GM21360 (cell line): ENCODE measurements at regions not wholly inside any gene's neighbourhood (a gene's known extent, or its start where the extent isn't known, plus 50 kb on each side); places are given as distances from the start of the nearest gene placed in this dataset.
A peak's percentile ranks its signal among the peaks of the same experiment; 100 is the strongest.
"Not testable (repeated sequence)": the region's sequence is repeated elsewhere in the genome, so short reads cannot be mapped to it uniquely, and the experiment has no call there.

Experiments used
- ATAC-seq: cut with Tn5 transposase; IDR thresholded peaks from one replicate; pipeline ENCODE4 v1.9.1; 2021; ENCODE audit warnings: mild to moderate bottlenecking, moderate library complexity; ENCODE audit not compliant: unreplicated experiment

DNA sequence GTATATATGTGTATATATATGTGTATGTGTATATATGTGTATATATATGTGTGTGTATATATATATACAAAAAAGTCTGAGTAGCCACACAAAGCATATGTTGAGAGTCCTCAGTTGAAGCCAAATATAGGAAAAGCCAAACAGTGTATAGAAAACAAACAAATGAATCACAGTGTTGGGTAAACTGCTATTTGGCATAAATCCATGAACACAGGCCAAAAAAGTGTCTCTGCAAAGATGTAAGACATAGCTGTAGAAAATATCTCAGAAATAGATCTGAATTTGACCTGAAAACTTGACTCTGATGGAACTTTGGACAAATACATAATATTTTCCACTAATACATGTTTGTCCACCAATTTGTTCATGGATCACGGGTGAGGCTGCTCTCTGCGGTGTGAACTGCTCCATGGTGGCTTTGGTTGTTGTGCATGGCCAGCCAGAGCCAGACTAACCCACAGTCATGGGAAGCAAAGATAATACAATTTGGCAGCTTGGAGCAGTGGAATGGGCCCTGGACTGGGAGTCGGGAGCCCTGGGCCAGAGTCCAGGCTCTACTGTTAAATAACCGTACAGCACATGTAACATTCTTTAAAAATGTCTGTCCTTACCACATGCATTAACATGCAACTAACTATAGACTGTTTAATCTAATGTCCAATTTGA is 76.9 kb upstream of the EED start:
- ATAC-seq: no peak

DNA sequence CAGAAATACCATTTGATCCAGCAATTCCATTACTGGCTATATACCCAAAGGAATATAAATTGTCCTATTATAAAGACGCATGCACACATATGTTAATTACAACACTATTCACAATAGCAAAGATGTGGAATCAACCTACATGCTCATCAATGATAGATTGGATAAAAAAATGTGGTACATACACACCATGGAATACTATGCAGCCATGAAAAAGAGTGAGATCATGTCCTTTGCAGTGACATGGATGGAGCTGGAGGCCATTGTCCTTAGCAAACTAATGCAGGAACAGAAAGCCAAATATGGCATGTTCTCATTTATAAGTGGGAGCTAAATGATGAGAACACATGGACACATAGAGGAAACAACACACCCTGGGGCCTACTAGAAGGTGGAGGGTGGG is 78.3 kb upstream of the EED start:
- not testable (repeated sequence) for ATAC-seq

DNA sequence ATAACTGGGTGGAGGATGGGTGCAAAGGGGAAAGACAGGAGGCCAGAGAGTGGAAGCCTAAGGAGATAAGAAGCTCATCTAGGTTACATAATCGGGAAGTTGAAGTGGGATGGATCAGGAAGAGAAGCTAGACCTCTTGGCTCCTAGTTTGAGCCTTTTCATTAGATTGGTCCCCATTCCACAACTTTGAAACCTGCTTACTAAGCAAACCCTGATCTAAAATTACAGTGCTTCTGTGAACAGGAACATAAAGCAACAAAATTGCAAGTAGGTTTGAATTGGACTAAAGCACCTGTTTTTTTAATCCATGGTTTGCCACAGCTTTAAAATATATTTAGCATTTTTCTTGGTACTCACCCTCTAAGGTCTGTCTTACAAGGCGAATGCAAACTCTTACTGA is 80.4 kb upstream of the EED start:
- ATAC-seq: no peak

DNA sequence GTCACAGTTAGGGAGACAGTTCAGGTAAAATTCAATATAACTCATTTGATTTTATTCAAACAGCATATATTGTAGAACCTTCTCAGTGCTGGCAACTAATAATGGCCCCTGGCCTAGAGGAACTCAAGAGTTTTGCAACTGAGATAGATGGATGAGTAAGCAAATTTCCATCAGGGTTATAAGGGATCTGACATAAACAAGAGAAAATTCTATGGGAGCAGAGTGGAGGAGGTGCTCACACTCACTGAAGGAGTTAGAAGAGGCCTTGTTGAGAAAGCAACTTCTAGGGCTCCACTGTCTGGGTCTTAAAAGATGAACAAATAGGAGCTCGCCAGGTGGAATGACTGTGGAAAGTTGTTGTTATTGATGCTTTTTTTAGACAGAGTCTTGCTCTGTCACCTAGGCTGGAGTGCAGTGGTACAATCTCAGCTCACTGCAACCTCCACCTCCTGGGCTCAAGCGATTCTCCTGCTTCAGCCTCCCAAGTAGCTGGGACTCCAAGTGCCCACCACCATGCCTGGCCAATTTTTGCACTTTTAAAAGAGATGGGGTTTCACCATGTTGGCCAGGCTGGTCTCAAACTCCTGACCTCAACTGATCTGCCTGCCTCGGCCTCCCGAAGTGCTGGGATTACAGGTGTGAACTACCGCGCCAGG is 81.2 kb upstream of the EED start:
- ATAC-seq: not testable (repeated sequence)

DNA sequence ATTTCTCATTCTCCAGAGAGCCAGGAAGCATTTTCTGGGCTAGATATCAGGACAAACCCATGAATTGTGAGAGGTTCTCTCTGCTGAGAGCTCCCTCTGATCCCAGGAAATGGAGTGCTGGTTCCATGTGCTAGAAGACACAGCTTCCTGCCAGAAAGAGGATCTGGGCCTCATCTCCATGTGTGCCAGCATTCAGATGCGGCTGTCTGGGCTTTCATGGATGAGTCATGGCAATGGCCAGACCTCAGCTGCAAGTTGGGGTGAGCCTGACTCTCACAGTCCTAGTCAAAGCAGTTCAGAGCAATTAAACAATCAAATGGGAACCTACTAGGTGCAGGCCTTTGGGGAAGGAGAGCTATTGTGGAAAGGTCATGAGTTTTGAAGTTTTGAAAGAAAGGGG is 82.3 kb upstream of the EED start:
- no peak for ATAC-seq

DNA sequence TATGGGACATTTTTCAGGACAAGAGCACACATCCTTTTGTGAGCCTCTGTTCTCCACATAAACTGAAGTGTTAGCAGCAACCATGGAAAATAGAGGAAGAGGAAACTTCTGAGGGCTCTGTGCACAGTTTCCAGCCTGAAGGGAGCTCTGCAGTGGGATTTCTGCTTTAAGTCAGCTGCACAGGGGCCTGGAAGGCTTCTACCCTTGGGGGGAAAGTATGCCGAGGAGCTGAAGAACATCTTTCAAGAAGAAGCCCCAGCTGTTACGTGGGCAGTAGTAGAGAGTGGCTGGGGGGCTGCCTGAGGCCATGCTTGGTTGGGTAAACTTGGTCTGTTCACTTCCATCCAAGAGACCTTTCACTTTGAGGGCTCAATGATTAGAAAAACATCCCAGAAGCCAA is 82.7 kb upstream of the EED start:
- ATAC-seq: no peak

DNA sequence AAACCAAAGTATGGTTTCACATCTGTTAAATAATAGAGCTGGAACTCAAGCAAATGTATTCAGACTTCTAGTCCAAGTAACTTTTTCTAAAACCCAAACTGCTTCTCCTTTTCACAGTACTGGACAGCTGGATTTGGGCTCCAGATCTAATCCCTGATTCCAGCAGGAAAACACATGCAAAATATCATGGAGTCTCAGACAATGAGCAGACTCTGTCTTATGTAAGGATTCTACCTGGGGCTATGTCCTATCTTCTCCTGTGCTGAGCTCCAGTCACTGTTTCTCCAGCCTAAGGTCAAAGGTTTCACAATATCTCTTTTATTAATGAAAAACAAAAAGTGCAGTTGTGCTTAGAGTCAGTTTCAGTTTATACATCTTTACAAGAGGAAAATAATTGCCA is 83.2 kb upstream of the EED start:
- ATAC-seq: no peak

DNA sequence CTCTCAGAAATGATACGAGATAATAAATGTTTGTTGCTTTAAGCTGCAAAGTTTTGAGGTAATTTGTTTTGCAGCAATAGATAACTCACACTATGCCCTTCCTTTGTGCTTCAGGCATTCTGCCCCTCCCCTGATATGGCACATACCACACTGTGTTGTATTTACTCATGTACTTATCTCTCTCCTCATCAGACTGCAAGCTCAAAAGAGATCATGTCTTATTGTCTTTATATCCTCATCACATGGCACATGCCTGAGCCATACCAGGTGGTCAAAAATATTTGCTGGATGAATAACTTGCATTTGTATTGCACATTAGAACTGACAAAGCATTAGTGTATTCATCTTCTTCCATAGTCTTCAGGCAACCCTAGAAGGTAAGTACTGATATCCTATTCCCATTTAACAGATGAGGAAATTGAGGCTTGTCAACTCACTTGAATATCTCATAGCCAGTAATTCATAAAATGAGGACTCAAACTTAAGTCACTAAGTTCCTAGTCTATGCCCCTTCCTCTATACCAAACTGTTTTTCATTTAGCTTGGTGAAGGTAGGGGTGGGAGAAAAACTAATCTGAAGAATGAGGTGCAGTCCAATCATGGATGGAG is 83.9 kb upstream of the EED start:
- no peak for ATAC-seq

DNA sequence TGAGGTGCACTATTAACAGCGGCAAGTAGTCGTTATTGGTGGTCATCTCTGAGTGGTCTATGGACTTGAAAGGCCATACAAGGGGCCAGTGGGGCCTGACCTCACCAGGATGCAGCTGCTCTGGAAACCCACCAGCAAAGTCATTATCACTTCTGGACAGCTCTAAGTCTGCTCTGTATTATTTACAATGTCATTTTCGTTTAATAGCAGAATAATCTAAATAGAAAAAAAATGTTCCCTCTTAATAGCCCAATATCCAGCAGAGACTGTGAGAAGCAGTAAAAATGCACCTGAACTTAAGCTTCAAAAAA is 85.0 kb upstream of the EED start:
- ATAC-seq: no peak

DNA sequence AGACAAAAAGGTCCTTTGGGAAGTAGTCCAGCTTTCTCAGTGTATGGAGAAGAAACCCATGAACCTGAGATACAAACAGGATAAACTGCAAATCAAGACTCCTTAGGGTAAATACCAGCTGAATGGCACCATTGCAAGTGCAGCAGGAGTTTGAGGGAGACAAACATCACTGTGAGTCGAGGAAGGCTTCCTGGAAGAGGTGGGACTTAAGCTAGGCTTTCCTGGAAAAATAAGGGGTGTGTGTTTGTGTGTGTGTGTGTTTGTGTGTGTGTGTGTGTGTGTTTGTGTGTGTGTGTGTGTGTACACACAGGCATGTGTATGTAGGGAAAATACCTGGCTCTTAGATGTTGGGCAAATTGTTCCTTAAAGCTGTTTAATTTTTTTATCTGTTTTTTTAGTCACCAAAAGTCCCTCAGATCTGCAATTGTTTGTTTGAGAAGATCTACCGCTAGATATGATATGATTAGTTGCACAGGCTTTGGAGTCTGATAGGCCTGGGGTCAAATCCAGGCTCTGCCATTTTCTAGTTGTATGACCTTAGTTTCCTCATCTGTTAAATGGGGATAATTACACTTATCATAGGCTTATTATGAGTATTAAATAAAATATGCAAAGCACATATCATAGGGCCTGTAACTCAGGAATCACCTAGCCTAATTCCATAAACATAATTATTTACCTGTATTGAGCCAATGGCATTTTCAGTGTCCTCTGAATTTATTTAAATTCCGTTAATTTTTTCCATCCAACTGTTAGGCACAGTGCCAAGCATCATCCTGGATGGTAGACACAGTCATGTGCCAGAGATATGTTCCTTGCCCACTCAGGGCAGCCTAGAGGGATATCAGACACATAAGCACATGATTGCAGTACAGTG is 85.6 kb upstream of the EED start:
- ATAC-seq: no peak

DNA sequence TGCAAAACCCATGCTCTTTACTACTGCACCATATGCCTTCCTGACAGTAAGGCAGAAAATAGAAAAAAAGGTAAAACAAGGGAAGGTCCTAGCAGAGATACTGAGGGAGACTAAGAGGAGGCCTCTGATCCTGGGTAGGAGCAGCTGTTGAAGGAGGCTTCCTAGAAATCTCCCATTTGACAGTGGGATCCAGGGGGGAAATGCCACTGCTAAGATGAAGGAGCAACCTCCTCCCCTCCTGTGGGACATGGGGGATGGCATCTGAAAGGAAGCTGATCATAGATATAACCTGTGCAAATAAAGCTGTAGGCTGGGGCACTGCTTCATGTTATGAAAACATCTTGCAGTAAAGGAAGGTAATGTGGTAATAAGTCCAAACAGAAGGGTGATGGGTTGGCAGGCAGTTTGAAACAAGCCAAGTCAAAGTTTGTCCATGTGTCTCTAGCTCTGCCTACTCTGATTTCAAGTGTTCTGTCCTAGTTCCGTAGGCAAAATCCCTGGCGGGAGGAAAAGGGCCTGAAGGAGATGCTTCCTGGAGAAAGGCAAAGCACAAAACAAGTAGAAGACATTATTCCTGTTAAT is 86.7 kb upstream of the EED start:
- ATAC-seq: no peak

DNA sequence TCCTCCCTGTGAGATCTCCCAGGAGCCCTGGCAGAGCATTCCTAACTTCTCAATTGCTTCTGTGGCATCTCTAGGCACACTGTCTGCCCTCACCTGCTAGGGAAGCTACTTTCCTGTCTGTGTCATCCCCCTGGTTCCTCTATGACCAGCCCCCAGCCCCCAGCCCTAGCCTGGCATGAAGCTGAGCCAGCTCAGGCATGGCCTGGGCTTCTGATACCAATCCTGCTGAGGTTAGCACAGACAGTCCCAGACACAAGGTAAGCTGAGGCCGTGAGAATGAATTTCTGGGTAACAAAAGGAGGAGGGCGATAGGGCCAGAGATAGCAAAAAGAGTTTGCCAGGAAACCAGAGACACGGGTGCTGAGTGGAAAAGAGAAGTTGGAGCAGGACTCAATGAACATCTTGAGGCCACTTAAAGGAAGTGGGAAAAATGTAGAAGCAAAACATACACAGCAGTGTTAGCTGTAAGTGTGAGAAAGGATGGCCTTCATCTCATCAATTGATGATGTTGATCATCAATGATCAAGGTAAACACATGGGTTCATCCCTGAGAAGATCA is 87.6 kb upstream of the PICALM start:
- ATAC-seq: no peak

DNA sequence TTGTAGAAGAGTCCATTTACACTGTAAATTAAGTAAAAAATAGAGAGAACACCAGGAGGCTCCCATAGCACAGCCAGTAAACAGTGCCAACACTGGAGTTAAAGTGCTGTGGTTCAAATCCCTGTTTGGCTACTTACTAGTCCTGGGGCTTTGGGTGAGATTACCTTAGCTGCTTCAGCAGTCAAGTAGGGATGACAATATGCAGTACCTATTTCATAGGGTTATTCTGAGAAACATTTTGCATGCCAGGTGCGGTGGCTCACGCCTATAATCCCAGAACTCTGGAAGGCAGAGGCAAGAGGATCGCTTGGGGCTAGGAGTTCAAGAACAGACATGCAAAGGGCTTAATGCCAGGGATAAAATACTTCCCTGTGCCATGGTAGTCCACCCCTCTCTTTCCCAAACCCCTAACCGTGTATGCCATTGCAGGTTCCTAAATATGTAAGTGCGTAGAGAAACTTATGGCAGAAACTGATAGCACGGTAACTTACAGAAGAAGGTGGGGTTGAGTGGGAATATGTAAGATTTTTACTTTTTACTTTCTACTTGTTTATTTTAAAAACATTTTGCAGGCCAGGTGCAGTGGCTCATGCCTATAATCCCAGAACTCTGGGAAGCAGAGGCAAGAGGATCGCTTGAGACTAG is 86.4 kb upstream of the PICALM start:
- no peak for ATAC-seq

DNA sequence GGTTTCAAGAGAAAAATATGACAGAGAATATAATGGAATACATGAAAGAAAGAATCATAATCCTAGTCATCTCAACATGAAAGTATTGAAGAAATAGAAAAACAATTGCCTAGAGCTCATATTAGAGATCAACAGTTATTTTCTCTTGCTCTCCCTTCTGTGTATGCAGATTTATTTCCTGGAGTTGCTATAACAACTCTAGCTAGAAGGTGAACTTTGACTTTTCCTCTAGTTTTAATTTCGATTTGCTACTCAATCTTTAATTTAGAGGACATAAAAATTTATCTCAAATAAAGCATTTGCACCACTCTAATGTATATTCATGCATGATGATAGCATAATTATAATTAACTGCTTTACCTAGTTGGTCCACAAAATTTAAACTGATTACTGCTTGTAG is 84.6 kb upstream of the PICALM start:
- no peak for ATAC-seq

DNA sequence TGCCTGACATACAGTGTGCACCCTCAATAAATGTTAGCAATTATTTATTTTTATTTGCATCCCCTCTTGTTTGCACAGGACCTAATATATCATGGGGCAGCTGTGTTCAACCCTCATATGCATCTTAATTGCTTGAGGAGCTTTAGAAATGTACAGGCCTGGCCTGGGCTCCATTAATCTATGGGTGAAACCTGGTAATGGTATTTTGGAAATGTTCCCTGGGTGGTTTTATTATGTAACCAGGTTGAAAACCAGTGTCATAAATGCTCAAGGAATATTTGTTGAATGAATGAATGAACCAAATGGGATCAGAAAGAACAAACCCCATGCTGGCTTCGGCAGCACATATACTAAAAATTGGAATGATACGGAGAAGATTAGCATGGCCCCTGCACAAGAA is 84.0 kb upstream of the PICALM start:
- ATAC-seq: no peak

DNA sequence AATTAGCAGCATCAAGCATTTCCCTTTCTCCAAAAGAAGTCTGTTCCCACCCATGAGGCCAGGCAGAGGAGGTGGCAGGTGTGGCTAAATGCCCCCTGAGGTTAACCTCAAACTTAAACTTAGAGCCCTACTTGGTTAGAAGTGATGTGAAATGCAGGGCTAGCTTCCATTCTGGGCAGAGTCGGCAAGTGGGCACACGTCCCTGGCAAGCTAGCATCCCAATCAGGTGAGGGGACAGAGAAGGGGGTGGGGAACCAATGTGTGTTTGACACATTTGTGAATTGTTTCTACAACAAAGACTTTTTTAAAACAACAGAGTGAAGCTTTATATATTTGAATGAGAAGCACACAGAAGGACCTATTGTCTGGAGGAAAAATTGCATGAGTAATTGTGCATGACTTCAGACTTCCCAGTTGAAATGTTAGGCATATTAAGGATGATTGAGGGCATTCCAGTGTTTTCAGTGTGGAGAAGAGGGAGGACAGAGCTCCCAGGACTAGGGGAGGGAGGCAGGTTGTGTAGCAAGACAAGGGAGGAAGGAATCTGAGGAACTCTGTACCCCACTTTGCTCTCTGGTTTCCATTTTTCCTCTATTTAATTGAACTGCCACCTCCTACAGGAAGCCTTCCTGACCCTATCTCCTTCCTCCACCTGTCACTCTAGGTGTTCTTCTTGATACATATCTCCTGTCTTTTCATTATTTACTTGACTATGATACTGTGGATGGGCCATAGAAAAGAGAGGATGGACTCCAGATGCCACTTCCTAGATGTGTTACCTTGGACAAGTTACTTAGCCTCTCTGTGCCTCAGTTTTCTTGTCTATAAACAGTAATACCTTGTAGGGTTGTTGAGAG is 83.3 kb upstream of the PICALM start:
- peak; percentile 32 for ATAC-seq

DNA sequence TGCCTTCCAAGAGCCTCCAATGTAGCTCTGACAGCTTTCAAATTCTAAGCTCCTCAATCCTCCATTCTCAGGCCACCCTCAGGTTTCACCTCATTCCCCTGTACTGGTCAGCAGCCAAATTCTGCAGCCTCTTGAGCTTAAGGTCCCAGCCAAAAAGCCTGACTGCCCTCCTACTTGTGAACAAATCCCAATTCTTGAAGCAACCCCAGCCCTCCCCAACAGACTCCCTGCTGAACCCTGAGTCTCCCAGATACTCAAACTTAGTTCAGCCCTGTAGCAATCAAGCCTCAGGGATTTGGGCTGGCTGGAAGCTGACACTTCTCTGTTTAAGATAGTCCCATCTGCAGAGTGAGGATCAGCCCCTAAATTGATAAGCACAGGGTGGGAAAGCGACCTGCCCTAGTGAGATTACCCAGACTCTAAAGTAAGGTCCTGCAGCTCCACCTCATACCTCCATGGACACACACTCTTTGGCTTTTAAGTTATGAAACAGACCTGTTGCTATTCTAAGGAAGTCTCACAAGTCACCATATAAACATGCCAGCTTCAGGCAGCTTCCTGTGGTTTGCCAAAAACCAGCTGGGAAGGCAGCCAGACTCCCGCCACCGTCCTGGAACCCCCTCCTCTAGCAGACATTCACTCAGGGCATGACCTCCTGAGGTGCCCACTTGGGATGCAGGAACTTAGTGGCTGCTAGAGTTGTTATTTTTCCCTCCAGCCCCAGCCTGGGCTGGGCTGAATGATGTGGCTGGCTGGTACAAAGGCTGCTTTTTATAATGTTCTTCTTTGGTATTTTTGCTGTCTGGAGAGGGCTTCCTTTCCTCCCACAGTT is 82.5 kb upstream of the PICALM start:
- ATAC-seq: peak; percentile 55

DNA sequence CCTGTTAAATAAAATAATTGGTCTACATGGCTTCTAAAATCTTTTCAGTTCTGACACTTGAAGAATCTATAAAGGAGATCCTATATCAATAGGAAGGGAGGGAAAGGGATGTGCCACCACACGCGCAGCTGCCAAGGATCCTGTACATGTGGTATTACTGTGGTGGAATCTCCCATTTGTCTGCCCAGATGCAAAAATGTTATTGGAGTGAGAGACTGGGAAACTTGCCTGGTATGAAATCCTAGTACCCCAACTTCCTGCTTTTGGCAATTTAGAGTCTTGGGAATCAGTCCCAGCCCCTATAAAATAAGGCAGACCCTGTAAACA is 81.9 kb upstream of the PICALM start:
- no peak for ATAC-seq

DNA sequence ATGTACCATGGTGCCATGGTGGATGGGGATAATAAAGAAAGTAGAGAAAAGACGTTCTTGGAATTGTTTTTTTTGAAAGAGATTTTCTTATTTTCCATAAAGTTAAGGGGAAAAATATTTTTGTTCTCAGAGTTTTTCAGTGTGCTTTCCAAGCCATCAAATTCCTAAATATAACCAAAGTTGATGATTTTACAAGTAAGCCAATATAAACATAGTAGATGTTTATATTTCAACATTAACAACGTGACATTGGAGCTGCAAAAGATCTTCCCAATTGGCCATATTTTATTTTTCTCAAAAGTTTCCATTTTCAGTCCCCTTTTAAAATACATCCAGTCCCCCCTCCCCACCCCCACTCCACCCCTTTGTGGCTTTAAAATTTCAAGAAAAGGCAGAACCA is 80.9 kb upstream of the PICALM start:
- no peak for ATAC-seq
